ENCODE measurements at regions not wholly inside any gene's neighbourhood (a gene's known extent, or its start where the extent isn't known, plus 50 kb on each side); places are given as distances from the start of the nearest gene placed in this dataset.

- in situ Hi-C loops (cut with MboI; ENCODE audit: low pct_unique_long_range_greater_than_20kb, low sequenced_read_pairs) = no loop called here
- no peak for DNase-seq
These were observed 437.0 kb downstream of the HRH4 start for GRCh38 chr18:24897461-24897860.

- in situ Hi-C loops (cut with MboI; ENCODE audit: low pct_unique_long_range_greater_than_20kb, low sequenced_read_pairs) = no loop called here
- DNase-seq = no peak
These were observed 441.7 kb downstream of the ZNF521 start for GRCh38 chr18:24910221-24910620.

DNA sequence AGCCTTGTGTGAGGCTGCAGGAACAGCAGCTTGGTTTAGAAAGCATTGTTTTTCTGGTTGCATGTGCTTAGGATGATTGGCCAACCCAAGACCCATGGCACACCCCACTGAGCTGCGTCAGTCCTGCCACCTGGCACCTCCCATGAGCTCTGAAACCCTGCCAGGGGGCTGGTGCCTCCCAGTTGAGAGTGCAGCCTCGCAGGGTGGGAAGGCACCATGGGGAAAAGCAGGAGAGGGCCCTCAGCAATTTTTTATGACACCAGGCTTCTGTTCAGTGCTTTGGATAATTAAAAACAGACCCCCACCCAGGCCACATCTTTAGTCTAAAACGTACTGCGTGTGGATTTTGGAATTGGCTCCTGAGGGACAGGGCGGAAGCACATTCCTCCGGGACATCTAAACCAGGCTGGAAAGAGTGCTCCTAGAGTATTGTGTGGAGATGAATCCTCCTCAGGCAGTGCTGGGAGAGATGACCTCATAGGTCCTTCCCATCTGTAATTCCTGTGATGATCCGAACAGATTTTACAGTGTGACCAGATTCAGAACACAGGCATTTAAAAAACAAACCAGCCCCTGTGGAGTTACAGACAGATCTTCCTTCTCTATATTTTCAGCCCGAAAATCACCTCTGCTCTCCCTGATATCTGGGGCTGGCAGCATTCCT is 438.3 kb downstream of the ZNF521 start:
- in situ Hi-C loops (cut with MboI; ENCODE audit: low pct_unique_long_range_greater_than_20kb, low sequenced_read_pairs) = no loop called here
- DNase-seq = no peak

- no peak for DNase-seq
- in situ Hi-C loops (cut with MboI; ENCODE audit: low pct_unique_long_range_greater_than_20kb, low sequenced_read_pairs) = no loop called here
These were observed 437.8 kb downstream of the ZNF521 start for GRCh38 chr18:24914171-24914525.

DNA sequence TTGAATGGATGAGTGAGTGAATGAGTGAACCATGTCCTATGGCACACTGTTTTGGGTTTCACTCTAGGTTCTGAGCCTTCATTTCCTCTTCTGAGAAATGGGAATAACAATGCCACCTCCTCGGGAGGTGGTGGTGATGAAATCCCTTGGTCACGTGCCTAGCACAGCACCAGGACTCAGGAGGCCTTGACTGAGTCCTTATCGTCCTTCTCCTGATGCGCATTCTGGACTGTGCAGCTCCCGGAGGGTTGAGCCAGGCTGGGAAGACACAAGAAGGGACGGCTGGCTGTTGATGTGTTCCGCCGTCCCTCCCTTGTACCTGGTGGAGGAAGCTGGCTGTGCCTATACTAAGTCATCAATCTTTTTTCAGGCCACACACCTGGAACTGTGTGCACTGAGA is 437.3 kb downstream of the ZNF521 start:
- in situ Hi-C loops (cut with MboI; ENCODE audit: low pct_unique_long_range_greater_than_20kb, low sequenced_read_pairs) = no loop called here
- DNase-seq = no peak

GRCh38 chr18:24915547-24915946 is 436.4 kb downstream of the ZNF521 start:
- in situ Hi-C loops (cut with MboI; ENCODE audit: low pct_unique_long_range_greater_than_20kb, low sequenced_read_pairs) = no loop called here
- no peak for DNase-seq

DNA sequence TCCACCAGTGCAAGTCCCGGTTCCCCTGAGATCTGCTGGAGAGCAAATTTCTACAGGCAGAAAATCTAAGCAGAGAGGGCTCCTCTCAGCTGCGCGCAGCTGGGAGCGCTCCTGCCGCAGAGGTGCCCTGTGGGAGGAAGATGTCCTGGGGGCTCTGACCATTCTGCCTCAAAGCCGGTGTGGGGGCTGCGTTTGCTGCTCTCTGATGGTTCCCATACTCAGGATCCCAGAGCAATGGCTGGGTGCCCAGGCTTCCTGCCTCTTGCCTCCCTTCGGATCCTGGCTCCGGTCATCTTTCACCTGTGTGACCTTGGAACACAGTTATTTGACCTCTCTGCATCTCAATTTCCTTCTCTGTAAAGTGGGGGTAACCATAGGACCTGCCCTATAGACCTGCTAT is 434.2 kb downstream of the ZNF521 start:
- no peak for DNase-seq
- in situ Hi-C loops (cut with MboI; ENCODE audit: low pct_unique_long_range_greater_than_20kb, low sequenced_read_pairs) = no loop called here

DNA sequence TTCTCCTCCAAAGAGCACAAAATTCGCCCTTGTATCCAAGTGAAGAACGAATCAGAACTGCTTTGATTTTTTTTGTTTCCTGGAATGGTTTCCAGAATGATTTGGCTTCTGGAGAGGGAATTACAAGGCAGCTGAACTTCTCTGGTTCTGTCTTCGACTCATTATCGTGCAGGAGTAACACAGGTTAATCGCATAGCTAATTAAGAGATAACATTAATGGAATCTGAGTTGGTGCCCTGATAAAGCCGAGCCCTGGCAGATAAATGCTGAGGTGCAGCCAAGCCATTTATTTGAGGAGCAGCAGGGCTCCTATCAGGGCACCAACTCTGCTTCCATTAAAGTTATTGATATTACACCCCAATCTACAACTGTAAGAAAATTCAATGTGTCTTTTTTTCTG is 433.7 kb downstream of the ZNF521 start:
- in situ Hi-C loops (cut with MboI; ENCODE audit: low pct_unique_long_range_greater_than_20kb, low sequenced_read_pairs) = no loop called here

DNA sequence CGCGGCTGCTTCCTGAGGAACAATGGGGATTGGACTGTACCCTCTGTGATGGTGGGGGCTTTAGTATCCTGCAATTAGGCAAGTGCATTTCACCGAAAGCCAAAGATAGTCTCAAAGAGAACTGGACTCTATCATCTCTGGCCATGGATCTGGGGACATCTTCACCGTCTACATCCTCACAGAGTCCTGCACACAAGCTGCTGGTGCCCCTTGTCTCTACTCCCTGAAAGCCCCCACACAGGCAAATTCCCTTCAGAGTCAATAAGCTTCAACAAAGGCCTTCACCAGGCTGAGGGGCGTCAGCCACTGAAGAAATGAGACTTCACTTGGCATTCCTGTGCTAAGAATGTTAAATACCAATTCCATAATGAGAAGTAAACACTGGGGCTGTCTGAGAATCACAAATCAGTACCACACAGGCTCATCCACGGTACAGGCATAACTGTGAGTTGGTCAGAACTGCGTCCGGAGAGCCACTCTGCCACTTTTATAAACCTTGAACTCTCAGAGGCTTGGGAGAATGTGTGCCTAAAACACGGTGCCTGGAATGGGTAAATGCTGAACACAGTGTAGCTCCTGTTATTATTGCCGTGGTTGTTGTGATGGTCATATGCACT is 432.7 kb downstream of the ZNF521 start:
- in situ Hi-C loops (cut with MboI; ENCODE audit: low pct_unique_long_range_greater_than_20kb, low sequenced_read_pairs) = no loop called here
- DNase-seq = no peak

More for the DNA sequence above, 433.7 kb downstream of the ZNF521 start:
- DNase-seq = no peak

GRCh38 chr18:24922491-24922890 is 429.5 kb downstream of the ZNF521 start:
- no peak for DNase-seq
- in situ Hi-C loops (cut with MboI; ENCODE audit: low pct_unique_long_range_greater_than_20kb, low sequenced_read_pairs) = no loop called here

DNA sequence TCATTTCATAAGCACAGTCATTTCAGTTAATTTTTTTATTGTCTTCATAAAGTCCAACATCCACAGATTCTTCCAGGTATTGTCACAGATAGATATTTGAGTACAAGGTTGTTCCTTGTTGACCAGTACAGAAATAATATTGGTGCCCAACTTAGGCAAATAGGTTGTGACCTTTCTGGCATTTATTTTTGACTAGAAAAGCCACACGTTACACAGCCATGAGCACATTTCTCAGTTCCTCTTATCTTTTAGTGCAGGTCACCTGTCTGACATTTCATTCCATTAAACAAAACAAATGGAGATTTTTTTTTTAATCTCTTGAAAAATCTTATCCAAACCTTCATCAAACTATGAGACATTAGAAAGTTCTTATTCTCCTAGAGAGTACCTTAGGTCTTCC is 428.8 kb downstream of the ZNF521 start:
- in situ Hi-C loops (cut with MboI; ENCODE audit: low pct_unique_long_range_greater_than_20kb, low sequenced_read_pairs) = no loop called here
- DNase-seq = no peak

DNA sequence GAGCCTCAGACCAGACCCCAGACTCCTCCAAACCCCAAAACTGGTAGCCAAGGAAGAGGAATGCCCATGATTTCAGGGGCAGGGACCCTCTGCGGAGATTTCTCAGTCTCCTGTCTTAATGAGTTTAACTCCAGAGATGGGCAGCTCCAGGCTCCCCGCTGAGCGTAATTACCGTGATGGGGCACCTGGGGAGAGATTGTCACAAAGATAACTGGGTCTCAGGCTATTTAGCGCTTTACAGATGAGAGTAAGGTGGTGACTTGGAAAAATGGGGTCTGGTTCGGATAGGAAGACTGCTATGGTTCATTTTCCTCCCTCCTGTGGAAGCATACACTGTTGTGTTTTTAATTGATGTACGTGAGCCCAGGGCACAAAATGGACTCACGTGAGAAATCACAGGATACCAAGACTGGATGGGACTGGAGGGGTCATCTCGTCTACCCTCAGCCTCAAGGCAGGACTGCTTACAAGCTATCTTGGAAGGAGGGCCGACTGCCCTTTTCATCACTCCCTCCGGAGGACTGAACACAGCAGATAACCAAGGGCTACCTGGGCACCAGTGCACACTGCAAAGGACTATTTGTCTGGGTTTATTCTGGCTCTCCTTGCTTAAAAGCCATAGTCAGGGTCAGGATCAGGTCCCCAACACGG is 427.8 kb downstream of the ZNF521 start:
- no peak for DNase-seq
- in situ Hi-C loops (cut with MboI; ENCODE audit: low pct_unique_long_range_greater_than_20kb, low sequenced_read_pairs) = no loop called here

- in situ Hi-C loops (cut with MboI; ENCODE audit: low pct_unique_long_range_greater_than_20kb, low sequenced_read_pairs) = no loop called here
- DNase-seq = no peak
These were observed 425.3 kb downstream of the ZNF521 start for GRCh38 chr18:24926649-24927048.

GRCh38 chr18:24928301-24928878 is 423.6 kb downstream of the ZNF521 start:
- peak; percentile 29 for DNase-seq
- in situ Hi-C loops (cut with MboI; ENCODE audit: low pct_unique_long_range_greater_than_20kb, low sequenced_read_pairs) = no loop called here

- peak; percentile 84 for DNase-seq
- in situ Hi-C loops (cut with MboI; ENCODE audit: low pct_unique_long_range_greater_than_20kb, low sequenced_read_pairs) = no loop called here
These were observed 421.5 kb downstream of the ZNF521 start for GRCh38 chr18:24930478-24930877.

DNA sequence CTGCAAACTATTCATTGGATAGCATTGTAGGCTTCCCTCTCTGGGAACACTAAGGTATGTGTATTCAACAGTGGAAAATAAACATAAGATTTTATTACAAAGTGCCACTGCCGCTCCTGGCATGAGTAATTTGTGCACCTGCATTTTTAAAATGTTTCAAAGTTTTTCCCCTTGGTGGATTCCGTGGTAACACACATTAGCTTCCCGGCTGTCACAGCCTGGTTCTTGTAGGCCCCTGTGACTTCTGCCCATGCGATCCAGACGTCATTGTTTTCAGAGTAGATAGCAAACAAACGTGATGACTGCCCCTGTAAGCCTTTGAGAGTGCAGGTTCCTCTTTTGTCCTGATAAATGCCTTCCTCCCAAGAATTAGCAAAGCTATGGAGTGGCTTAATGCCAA is 421.0 kb downstream of the ZNF521 start:
- DNase-seq = peak; percentile 64
- in situ Hi-C loops (cut with MboI; ENCODE audit: low pct_unique_long_range_greater_than_20kb, low sequenced_read_pairs) = no loop called here

- in situ Hi-C loops (cut with MboI; ENCODE audit: low pct_unique_long_range_greater_than_20kb, low sequenced_read_pairs) = no loop called here
These were observed 418.6 kb downstream of the ZNF521 start for GRCh38 chr18:24933345-24933744.

DNA sequence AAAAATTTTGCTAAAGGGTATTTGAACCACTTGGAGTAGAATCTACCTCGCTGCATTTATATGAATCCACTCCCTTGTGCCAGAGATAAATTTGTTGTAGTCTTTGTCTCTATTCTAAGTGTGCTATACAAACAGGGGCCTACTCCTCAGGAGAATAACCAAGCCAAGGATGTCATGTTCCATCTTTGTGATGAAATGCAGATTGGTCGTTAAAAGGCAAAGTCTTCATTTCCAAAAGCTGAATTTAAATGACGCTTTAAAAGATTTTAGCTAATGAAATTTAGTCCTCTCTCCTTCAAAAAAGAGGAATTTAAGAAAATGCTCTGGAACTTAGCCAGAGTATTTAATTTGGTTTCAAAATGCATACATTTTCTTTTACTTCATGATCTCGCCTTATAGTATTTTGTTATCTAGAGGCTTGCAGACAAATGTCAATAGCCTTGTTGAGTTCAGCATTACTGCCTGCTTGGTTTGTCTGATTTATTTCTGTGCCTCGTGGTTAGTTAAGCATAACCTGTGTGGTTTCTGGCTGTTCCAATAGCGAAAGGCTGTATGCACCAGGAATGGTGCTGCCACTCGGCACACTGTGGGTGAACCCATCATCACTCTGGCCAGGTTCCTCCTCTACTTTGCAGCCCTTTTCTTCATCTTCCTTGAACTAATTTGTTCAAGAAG is 417.6 kb downstream of the ZNF521 start:
- in situ Hi-C loops (cut with MboI; ENCODE audit: low pct_unique_long_range_greater_than_20kb, low sequenced_read_pairs) = no loop called here
- DNase-seq = no peak

More at GRCh38 chr18:24933345-24933744, 418.6 kb downstream of the ZNF521 start:
- no peak for DNase-seq

- in situ Hi-C loops (cut with MboI; ENCODE audit: low pct_unique_long_range_greater_than_20kb, low sequenced_read_pairs) = no loop called here
- no peak for DNase-seq
These were observed 417.0 kb downstream of the ZNF521 start for GRCh38 chr18:24935008-24935407.

- in situ Hi-C loops (cut with MboI; ENCODE audit: low pct_unique_long_range_greater_than_20kb, low sequenced_read_pairs) = no loop called here
- DNase-seq = no peak
These were observed 416.1 kb downstream of the ZNF521 start for GRCh38 chr18:24935896-24936295.

All from KBM-7 (cell line).